ENCODE measurements at regions not wholly inside any gene's neighbourhood (a gene's known extent, or its start where the extent isn't known, plus 50 kb on each side); places are given as distances from the start of the nearest gene placed in this dataset.

DNA sequence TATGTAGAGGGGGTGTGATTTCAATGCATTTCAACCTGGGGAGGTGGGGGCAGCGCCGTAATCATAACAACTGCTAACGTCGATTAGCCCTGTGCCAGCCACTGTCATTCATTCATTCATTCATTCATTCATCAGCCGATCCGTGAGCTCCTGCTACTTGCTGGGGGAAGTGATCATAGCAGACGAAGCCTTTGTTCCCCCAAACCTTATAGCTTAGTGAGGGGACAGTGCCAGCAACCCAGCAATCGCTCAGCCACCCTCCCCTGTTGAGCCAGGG, 106.5 kb upstream of the GSE1 start:
- TF ChIP-seq, protein P1, sequence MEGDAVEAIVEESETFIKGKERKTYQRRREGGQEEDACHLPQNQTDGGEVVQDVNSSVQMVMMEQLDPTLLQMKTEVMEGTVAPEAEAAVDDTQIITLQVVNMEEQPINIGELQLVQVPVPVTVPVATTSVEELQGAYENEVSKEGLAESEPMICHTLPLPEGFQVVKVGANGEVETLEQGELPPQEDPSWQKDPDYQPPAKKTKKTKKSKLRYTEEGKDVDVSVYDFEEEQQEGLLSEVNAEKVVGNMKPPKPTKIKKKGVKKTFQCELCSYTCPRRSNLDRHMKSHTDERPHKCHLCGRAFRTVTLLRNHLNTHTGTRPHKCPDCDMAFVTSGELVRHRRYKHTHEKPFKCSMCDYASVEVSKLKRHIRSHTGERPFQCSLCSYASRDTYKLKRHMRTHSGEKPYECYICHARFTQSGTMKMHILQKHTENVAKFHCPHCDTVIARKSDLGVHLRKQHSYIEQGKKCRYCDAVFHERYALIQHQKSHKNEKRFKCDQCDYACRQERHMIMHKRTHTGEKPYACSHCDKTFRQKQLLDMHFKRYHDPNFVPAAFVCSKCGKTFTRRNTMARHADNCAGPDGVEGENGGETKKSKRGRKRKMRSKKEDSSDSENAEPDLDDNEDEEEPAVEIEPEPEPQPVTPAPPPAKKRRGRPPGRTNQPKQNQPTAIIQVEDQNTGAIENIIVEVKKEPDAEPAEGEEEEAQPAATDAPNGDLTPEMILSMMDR (IDR thresholded peaks at IDR 0.05; ENCODE audit: low read depth, low read length, poor library complexity, severe bottlenecking): no peak
- no peak for TF ChIP-seq EZH2phosphoT487 (IDR thresholded peaks at IDR 0.05; ENCODE audit: borderline replicate concordance, low read length)
